HG02852 (cell line): ENCODE measurements at regions not wholly inside any gene's neighbourhood (a gene's known extent, or its start where the extent isn't known, plus 50 kb on each side); places are given as distances from the start of the nearest gene placed in this dataset.
"Not testable (repeated sequence)": the region's sequence is repeated elsewhere in the genome, so short reads cannot be mapped to it uniquely, and the experiment has no call there.

Source experiments
- ATAC-seq: cut with Tn5 transposase; IDR thresholded peaks from one replicate; pipeline ENCODE4 v1.9.1; 2021; ENCODE audit warnings: mild to moderate bottlenecking, moderate library complexity; ENCODE audit not compliant: unreplicated experiment

GRCh38 chr4:108415389-108415788 lies 205.0 kb upstream of the RPL34 start:
- no peak for ATAC-seq

GRCh38 chr4:108411836-108412235 lies 208.5 kb upstream of the RPL34 start:
- ATAC-seq: no peak

- ATAC-seq: not testable (repeated sequence)
These were observed 210.7 kb upstream of the RPL34 start for GRCh38 chr4:108409691-108410090.

- ATAC-seq: no peak
These were observed 214.8 kb upstream of the RPL34 start for GRCh38 chr4:108405586-108405985.

- no peak for ATAC-seq
These were observed 220.1 kb upstream of the RPL34 start for GRCh38 chr4:108400309-108400708.

- ATAC-seq: no peak
These were observed 220.6 kb upstream of the RPL34 start for GRCh38 chr4:108399610-108400265.

GRCh38 chr4:108398836-108399235 lies 221.5 kb upstream of the RPL34 start:
- no peak for ATAC-seq

- no peak for ATAC-seq
These were observed 222.1 kb upstream of the RPL34 start for GRCh38 chr4:108398316-108398715.

GRCh38 chr4:108397850-108398249 lies 222.5 kb upstream of the RPL34 start:
- no peak for ATAC-seq

- no peak for ATAC-seq
These were observed 223.4 kb upstream of the RPL34 start for GRCh38 chr4:108396900-108397497.

GRCh38 chr4:108395786-108396185 lies 224.6 kb upstream of the RPL34 start:
- no peak for ATAC-seq

- no peak for ATAC-seq
These were observed 225.2 kb upstream of the LEF1 start for GRCh38 chr4:108393890-108394472.

- ATAC-seq: no peak
These were observed 223.1 kb upstream of the LEF1 start for GRCh38 chr4:108391701-108392455.

- no peak for ATAC-seq
These were observed 216.3 kb upstream of the LEF1 start for GRCh38 chr4:108385076-108385475.

- no peak for ATAC-seq
These were observed 215.8 kb upstream of the LEF1 start for GRCh38 chr4:108384544-108384943.

- no peak for ATAC-seq
These were observed 214.4 kb upstream of the LEF1 start for GRCh38 chr4:108383157-108383556.

- no peak for ATAC-seq
These were observed 214.0 kb upstream of the LEF1 start for GRCh38 chr4:108382751-108383150.

- ATAC-seq: no peak
These were observed 209.4 kb upstream of the LEF1 start for GRCh38 chr4:108378164-108378563.

- ATAC-seq: no peak
These were observed 208.3 kb upstream of the LEF1 start for GRCh38 chr4:108377021-108377420.

GRCh38 chr4:108375434-108375833 lies 206.7 kb upstream of the LEF1 start:
- ATAC-seq: no peak

GRCh38 chr4:108372681-108373080 lies 203.9 kb upstream of the LEF1 start:
- ATAC-seq: no peak

- no peak for ATAC-seq
These were observed 202.6 kb upstream of the LEF1 start for GRCh38 chr4:108371282-108371681.
